ENCODE measurements at regions not wholly inside any gene's neighbourhood (a gene's known extent, or its start where the extent isn't known, plus 50 kb on each side); places are given as distances from the start of the nearest gene placed in this dataset.

DNA sequence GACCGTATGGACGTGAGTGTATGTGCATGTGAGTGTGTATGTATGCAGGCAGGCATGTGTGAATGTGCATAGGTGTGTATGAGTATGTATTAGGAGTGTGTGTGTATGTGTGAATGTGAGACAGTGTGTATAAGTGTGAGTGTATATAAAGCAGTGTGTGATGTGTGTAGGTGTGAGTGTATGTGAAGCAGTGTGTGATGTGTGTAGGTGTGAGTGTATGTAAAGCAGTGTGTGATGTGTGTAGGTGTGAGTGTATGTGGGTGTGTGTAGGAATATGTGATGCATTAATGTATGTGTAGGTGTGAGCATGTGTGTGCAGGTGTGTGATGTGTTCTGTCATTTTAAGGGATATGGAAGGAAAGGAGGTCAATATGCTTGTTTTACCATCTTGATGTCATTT is 215.5 kb downstream of the GADD45G start:
- TF ChIP-seq, protein P1, sequence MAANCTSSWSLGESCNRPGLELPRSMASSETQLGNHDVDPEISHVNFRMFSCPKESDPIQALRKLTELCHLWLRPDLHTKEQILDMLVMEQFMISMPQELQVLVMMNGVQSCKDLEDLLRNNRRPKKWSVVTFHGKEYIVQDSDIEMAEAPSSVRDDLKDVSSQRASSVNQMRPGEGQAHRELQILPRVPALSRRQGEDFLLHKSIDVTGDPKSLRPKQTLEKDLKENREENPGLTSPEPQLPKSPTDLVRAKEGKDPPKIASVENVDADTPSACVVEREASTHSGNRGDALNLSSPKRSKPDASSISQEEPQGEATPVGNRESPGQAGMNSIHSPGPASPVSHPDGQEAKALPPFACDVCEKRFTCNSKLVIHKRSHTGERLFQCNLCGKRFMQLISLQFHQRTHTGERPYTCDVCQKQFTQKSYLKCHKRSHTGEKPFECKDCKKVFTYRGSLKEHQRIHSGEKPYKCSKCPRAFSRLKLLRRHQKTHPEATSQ (tag by site-specific recombination; IDR thresholded peaks at IDR 0.05): no peak
- TF ChIP-seq, protein P2, sequence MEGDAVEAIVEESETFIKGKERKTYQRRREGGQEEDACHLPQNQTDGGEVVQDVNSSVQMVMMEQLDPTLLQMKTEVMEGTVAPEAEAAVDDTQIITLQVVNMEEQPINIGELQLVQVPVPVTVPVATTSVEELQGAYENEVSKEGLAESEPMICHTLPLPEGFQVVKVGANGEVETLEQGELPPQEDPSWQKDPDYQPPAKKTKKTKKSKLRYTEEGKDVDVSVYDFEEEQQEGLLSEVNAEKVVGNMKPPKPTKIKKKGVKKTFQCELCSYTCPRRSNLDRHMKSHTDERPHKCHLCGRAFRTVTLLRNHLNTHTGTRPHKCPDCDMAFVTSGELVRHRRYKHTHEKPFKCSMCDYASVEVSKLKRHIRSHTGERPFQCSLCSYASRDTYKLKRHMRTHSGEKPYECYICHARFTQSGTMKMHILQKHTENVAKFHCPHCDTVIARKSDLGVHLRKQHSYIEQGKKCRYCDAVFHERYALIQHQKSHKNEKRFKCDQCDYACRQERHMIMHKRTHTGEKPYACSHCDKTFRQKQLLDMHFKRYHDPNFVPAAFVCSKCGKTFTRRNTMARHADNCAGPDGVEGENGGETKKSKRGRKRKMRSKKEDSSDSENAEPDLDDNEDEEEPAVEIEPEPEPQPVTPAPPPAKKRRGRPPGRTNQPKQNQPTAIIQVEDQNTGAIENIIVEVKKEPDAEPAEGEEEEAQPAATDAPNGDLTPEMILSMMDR (tag by site-specific recombination; IDR thresholded peaks at IDR 0.05): no peak
